Fibroblast of mammary gland (primary cell): ENCODE measurements at regions not wholly inside any gene's neighbourhood (a gene's known extent, or its start where the extent isn't known, plus 50 kb on each side); places are given as distances from the start of the nearest gene placed in this dataset.

ENCODE experiments used
- DNase-seq: peaks from one replicate; pipeline ENCODE4 v3.0.0-alpha.2; 2010; ENCODE audit warnings: low read depth
- H3K4me3 ChIP-seq: 2 replicates; pipeline ENCODE4 v1.5.1; 2011; ENCODE audit warnings: low read depth, mild to moderate bottlenecking, low read length, moderate library complexity; ENCODE audit not compliant: control insufficient read depth
- TF ChIP-seq, protein P1 (sequence below): conservative IDR thresholded peaks from 2 replicates; pipeline ENCODE4 v1.5.1; 2011; ENCODE audit warnings: low read depth, low read length, inconsistent platforms; ENCODE audit not compliant: control insufficient read depth, insufficient read depth

DNA sequence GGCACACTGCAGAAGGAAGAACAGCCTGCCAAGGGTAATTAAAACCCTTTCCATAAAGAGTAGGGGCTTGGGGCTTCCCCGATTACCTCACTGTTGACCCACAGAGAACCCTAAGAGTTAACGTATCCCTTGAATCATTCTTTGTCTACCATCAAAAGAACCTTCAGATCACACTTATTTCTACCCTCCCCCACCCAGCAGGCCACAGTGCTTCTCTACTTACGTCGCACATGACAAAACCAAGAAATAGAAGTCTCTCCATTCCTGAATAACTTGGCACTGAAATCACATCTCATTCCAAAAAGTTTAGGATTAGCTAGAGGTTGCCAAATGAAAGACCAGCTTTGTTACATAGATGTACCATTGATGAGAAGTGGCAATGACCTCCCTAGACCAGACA lies 268.7 kb upstream of the GAS1 start:
- no peak overlapping the region for H3K4me3 ChIP-seq
- no peak for DNase-seq
- TF ChIP-seq, protein P1, sequence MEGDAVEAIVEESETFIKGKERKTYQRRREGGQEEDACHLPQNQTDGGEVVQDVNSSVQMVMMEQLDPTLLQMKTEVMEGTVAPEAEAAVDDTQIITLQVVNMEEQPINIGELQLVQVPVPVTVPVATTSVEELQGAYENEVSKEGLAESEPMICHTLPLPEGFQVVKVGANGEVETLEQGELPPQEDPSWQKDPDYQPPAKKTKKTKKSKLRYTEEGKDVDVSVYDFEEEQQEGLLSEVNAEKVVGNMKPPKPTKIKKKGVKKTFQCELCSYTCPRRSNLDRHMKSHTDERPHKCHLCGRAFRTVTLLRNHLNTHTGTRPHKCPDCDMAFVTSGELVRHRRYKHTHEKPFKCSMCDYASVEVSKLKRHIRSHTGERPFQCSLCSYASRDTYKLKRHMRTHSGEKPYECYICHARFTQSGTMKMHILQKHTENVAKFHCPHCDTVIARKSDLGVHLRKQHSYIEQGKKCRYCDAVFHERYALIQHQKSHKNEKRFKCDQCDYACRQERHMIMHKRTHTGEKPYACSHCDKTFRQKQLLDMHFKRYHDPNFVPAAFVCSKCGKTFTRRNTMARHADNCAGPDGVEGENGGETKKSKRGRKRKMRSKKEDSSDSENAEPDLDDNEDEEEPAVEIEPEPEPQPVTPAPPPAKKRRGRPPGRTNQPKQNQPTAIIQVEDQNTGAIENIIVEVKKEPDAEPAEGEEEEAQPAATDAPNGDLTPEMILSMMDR = no peak

DNA sequence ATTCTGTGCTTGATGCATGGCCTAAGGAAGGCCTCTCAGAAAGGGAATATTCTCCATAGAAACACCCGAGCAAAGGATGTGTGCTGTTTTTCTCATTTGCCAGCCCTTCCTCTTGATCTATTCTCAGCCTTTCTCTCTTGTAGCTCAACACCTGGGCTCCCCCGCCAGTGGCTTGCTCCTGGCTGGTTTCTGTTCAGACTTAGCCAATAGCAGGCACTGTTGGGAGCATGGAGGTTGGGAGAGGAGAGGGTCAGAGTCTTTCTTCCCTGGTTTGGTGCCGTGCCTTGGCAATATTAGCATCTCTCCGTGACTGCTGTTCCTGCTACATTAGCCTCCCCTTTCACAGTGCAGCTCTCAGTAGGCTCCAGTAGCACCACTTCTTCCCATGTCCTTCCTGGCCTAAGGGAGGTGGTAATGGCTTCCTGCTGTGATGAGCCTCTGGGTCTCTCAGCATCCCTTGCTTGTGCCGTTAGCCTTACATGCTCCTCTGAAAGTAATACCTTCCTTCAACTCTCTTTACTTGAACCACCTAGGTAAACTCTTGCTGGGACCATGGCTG lies 269.7 kb upstream of the GAS1 start:
- DNase-seq = no peak
- TF ChIP-seq, protein P1 = no peak
- H3K4me3 ChIP-seq = no peak overlapping the region

DNA sequence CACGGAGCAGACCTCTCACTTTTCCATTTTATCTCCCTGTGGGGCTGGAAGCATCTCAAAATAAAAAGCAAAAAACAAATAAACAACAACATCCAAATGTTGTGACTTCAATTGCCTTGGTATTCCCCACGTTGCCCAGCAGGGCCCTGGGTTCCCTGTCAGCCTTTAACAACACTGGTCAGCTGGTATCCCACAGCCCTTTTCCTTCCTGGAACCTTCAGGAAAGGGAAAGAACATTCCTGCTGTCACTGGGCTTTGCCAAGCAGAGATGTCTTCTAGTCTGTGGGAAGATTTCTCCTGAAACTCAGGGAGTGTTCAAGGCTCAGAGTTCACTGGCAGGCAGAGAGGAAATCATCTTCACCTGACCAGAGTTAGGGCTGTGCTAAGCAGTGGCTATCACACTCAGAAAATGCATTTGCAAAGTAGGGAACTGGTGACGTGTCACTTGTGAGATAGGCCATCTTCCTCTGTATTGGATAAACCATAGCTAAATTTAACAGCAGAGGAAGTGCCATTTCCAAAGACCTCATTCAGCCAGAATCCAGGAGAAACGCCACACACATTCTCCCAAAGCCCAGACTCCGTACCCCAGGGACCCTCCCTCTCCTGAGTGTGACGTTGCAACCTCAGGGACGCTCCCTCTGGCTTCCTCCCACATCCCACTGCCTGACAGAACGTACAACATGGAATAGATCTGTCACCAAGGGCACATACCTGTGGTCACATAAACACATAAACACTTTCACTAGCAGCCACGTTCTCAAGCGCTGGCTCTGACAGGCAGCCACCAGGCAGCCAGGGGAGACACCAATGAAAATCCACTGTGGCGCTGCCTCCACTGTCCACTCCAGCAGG lies 274.0 kb upstream of the DAPK1 start:
- TF ChIP-seq, protein P1 = no peak
- DNase-seq = peak; percentile 38
- H3K4me3 ChIP-seq = no peak overlapping the region

DNA sequence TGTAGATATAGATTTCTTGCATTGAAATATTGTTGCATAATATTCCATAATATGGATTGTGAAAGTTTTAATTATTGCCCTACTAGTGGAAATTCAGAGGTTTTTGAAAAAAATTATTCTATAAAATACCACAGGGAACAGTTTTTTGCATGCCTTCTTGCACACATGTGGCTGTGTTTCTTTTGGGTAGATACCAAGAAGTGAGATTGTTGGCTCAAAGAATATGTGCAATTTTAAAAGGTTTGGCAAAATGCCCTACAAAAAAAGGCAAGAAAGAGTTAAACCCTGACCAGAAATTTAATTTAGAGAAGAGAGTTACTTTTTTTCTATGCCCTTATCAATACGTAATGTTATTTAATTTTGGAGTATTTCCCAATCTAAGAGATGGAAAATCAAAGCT lies 270.8 kb upstream of the DAPK1 start:
- TF ChIP-seq, protein P1 = no peak
- no peak overlapping the region for H3K4me3 ChIP-seq
- DNase-seq = peak; percentile 16

DNA sequence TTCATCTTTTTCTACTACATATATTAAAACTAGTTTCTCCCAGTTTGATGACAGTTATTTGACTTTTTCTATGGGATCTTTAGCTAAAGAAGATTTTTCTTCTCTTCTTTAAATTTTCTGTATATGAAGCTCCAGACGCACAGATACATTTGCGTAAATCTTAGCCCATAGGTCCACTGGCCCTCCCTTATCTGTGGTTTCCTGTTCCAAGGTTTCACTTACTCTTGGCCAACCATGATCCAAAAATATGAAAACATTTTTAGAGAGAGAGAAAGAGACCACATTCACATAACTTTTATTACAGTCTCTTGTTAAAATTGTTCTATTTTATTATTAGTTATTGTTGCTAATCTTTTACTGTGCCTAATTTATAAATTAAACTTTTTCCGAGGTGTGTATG lies 270.2 kb upstream of the DAPK1 start:
- DNase-seq = no peak
- TF ChIP-seq, protein P1 = no peak

DNA sequence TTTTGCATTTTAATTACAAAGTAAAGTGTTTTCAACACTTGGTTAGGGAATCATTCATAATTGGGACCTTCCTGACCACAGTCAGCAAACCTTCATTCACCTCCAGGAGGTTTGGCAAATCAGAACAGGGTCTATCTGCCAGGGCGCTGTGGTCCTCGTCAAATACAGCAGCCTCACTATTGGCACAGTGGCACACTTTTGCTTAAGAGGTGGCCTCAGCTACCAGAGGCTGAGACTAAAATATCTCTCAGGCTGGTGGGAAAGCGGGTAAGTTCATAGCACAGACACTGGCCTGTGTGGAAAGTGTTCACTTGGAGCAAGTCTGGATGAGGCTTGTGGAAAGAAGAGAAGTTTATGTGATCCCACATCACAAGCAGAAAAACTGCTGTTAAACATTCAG lies 268.6 kb upstream of the DAPK1 start:
- TF ChIP-seq, protein P1 = no peak
- no peak for DNase-seq

More for the DNA sequence above, 270.2 kb upstream of the DAPK1 start:
- no peak overlapping the region for H3K4me3 ChIP-seq

DNA sequence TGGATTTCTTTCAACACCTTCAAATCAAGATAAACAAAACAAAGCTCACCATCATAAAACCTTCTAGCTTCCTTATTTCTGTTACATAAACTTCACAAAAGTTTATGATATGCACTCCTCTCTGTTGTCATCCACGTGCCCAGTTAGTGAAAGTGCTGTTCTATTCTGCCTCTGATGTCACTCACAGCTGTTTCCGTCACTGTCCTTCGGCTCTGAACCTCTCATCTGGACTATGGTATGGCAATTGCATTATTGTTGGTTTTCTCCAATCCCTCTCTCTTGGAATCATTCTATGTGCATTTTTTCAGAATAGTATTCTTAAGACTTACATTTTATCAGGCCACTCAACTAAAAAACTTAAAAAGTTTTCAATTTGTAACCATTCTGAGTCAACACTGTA lies 264.2 kb upstream of the DAPK1 start:
- TF ChIP-seq, protein P1 = no peak
- DNase-seq = no peak
- no peak overlapping the region for H3K4me3 ChIP-seq

More for the DNA sequence above, 268.6 kb upstream of the DAPK1 start:
- H3K4me3 ChIP-seq = no peak overlapping the region
